Ascending aorta (tissue), 2 donors: ENCODE measurements at regions not wholly inside any gene's neighbourhood (a gene's known extent, or its start where the extent isn't known, plus 50 kb on each side); places are given as distances from the start of the nearest gene placed in this dataset.

ENCODE experiments used
- DNase-seq, 2 donors: peaks; one replicate each; pipeline ENCODE4 v3.0.0-alpha.2; 2019; ENCODE audit warnings: low spot score in 2 of 2
- H3K27ac ChIP-seq, 2 donors: fragments of 200-600 bp; sonication (generic); one replicate each; pipeline ENCODE4 v1.5.1; 2016 to 2017; ENCODE audit warnings: mild to moderate bottlenecking in 1 of 2
- H3K27me3 ChIP-seq: fragments of 200-600 bp; sonication (generic); one replicate; pipeline ENCODE4 v1.5.1; 2017
- H3K36me3 ChIP-seq, 2 donors: fragments of 200-600 bp; sonication (generic); one replicate each; pipeline ENCODE4 v1.5.1; 2016
- H3K4me1 ChIP-seq, 2 donors: fragments of 200-600 bp; sonication (generic); one replicate each; pipeline ENCODE4 v1.5.1; 2016 to 2017; ENCODE audit warnings: mild to moderate bottlenecking in 1 of 2
- H3K4me3 ChIP-seq, 2 donors: fragments of 200-600 bp; sonication (generic); one replicate each; pipeline ENCODE4 v1.5.1; 2016 to 2017; ENCODE audit warnings: mild to moderate bottlenecking in 1 of 2
- H3K9me3 ChIP-seq, 2 donors: fragments of 200-600 bp; sonication (generic); one replicate each; pipeline ENCODE4 v1.5.1; 2016
- CTCF ChIP-seq, 3 experiments: fragments of 200-600 bp in 2 of 3; fragments of 450-650 bp in 1 of 3; sonication (generic) in 2 of 3; IDR thresholded peaks; one replicate each; pipeline ENCODE4 v1.5.1; 2016 to 2019; ENCODE audit warnings: antibody characterized with exemption in 3 of 3, mild to moderate bottlenecking in 1 of 3, moderate library complexity in 1 of 3
- intact Hi-C: fragments of 100-400 bp; cut with DNase I; formaldehyde crosslinking; loops from one replicate; pipeline ENCODE4 v1.15.1; 2023

DNA sequence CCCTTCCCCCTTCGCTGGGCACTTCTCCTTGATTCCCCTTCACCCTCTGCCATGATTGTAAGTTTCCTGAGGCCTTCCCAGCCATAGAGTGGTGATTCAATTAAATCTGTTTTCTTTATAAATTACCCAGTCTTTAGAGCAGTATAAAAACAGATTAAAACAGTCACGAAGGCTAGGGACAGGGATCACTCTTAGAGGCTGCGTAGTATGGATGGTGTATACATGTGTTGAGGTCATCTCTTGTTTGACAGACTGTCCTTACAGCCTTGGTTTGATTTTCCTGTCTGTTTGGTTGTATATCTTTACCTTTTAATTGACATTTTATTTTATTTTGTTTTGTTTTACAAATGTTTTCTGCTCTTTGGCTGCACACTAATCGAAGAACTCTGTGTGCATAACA is 1155.7 kb upstream of the CDH18 start:
- no peaks in the 10 kb centered on the region for H3K4me1 ChIP-seq
- no peaks in the 10 kb centered on the region for H3K36me3 ChIP-seq
- no peak for DNase-seq
- no peak for TF ChIP-seq CTCF (IDR thresholded peaks at IDR 0.05)
- intact Hi-C loops, result no loop called here
- peaks cover 0 to 8% of the 10 kb centered on the region in 2 donors for H3K9me3 ChIP-seq
- H3K27ac ChIP-seq, result no peak overlapping the region
- H3K4me3 ChIP-seq, result no peak overlapping the region
- no peaks in the 10 kb centered on the region for H3K27me3 ChIP-seq

DNA sequence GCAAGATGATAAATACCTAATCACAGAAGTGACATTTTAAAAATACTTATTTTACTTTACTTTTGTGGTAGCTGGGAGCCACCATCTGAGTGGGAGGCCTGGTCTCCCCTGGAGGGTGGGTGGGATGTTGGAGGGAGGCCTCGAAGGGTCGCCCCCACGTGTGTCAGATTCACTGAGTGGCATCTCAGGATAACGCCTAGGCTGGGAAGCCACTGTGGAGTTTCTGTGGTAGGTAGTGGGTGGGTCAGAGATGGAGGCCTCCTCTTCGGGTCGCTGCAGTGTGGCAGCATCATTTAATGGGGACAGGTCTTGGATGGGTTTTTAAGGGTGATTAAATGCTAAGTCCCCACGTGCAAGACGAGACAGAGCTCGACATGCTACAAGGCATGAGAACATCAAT is 1154.8 kb upstream of the CDH18 start:
- Histone ChIP-seq H3K27ac (no peak overlapping the region), H3K27me3 (no peaks in the 10 kb centered on the region), H3K36me3 (no peaks in the 10 kb centered on the region), H3K4me1 (no peaks in the 10 kb centered on the region), H3K9me3 (no peaks in the 10 kb centered on the region), H3K4me3 (no peak overlapping the region)
- DNase-seq, result no peak
- no peak for TF ChIP-seq CTCF (IDR thresholded peaks at IDR 0.05)
- intact Hi-C loops, result no loop called here

DNA sequence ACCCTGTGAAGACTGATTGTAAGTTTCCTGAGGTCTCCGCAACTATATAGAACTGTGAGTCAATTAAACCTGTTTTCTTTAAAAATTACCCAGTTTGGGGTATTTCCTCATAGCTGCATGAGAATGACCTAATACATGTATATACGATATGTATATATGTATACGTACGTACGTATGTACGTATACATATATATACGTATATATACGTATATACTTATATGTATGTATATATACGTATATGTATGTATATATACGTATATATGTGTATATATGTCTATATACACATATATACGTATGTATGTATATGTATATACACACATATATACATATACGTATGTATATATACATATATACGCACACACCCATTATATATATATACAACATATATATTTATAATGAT is 1153.0 kb upstream of the CDH18 start:
- no peaks in the 10 kb centered on the region for H3K4me1 ChIP-seq
- no peaks in the 10 kb centered on the region for H3K27me3 ChIP-seq
- TF ChIP-seq CTCF (IDR thresholded peaks at IDR 0.05), result no peak
- DNase-seq, result no peak
- no peak overlapping the region for H3K27ac ChIP-seq
- no peaks in the 10 kb centered on the region for H3K9me3 ChIP-seq
- intact Hi-C loops, result no loop called here
- H3K36me3 ChIP-seq, result no peaks in the 10 kb centered on the region
- no peak overlapping the region for H3K4me3 ChIP-seq

DNA sequence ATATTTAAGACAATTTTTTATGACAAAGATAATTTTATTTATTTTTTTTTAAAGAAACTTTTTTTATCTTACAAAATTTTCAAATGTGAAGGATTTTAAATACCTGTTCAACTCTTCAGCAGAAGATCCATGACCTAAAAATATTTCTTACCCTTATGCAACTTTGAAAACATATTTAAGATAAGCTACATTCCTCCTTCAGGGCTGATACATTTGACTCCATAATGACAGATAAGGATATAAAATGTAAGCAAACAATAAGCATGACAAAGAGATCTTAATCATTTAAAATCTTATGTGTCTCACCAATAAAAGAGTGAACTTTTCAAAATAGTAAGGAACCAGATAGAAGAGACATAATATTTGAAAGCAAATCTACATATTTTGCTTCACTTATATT is 1138.2 kb upstream of the CDH18 start:
- no peaks in the 10 kb centered on the region for H3K4me1 ChIP-seq
- TF ChIP-seq CTCF (IDR thresholded peaks at IDR 0.05), result no peak
- intact Hi-C loops, result no loop called here
- H3K36me3 ChIP-seq, result no peaks in the 10 kb centered on the region
- no peaks in the 10 kb centered on the region for H3K9me3 ChIP-seq
- no peak overlapping the region for H3K27ac ChIP-seq
- H3K27me3 ChIP-seq, result no peaks in the 10 kb centered on the region
- no peak overlapping the region for H3K4me3 ChIP-seq
- DNase-seq, result no peak

DNA sequence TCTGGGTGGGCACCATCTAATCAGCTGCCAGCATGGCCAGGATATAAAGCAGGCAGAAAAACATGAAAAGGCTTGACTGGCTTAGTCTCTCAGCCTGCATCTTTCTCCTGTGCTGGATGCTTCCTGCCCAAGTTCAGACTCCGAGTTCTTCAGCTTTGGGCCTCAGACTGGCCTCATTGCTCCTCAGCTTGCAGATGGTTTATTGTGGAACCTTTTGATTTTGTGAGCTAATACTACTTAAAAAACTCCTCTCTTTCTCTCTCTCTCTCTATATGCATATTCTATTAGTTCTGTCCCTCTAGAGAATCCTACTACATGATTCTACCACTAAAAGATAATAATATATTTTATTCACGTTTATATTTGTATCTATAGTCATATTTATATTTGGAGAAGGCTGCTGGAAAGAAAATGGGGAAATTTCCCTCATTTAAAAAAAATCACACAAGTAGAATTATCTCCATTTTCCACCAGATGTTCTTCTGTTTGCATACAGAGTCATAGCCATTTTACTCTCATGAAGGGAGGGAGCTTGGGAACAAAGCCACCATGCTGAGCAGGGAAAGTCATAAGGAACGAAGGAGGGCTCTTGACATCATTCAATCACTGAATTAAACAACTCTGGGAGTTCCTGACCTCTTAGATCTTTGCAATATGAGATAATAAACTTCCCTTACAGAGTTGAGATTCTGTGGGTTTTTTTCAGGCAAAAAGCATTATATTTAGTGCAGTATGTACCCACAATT is 1137.4 kb upstream of the CDH18 start:
- intact Hi-C loops, result no loop called here
- no peak overlapping the region for H3K4me3 ChIP-seq
- H3K36me3 ChIP-seq, result no peaks in the 10 kb centered on the region
- H3K27me3 ChIP-seq, result no peaks in the 10 kb centered on the region
- TF ChIP-seq CTCF (IDR thresholded peaks at IDR 0.05), result no peak
- H3K9me3 ChIP-seq, result no peaks in the 10 kb centered on the region
- H3K4me1 ChIP-seq, result no peaks in the 10 kb centered on the region
- DNase-seq, result no peak
- H3K27ac ChIP-seq, result no peak overlapping the region

DNA sequence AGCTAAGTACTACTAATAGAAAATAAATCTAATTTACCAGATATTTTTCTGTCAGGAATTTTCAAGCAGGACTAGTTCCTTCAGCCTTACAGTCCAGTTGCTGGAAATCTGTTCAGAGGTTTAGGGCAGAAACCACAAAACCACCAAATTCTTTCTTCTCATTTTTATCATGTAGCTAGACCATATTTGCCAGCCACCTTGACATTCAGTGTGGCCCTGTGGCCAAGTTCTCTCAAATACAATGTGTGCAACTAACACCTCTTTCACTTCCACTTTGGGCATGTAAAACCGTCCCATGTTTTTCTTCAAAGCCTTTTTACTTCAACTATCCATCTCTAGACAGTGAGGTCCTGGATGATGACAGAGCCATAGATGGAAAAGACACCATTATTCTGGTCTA is 1133.2 kb upstream of the CDH18 start:
- Histone ChIP-seq H3K9me3 (no peaks in the 10 kb centered on the region), H3K27ac (no peak overlapping the region), H3K4me3 (no peak overlapping the region), H3K27me3 (no peaks in the 10 kb centered on the region), H3K36me3 (no peaks in the 10 kb centered on the region), H3K4me1 (no peaks in the 10 kb centered on the region)
- TF ChIP-seq CTCF (IDR thresholded peaks at IDR 0.05), result no peak
- intact Hi-C loops, result no loop called here
- DNase-seq, result no peak
